Astrocyte of the hippocampus (primary cell): ENCODE measurements at regions not wholly inside any gene's neighbourhood (a gene's known extent, or its start where the extent isn't known, plus 50 kb on each side); places are given as distances from the start of the nearest gene placed in this dataset.

Experiments used
- DNase-seq: peaks from one replicate; pipeline ENCODE4 v3.0.0; 2011; ENCODE audit warnings: low read depth, low spot score

DNA sequence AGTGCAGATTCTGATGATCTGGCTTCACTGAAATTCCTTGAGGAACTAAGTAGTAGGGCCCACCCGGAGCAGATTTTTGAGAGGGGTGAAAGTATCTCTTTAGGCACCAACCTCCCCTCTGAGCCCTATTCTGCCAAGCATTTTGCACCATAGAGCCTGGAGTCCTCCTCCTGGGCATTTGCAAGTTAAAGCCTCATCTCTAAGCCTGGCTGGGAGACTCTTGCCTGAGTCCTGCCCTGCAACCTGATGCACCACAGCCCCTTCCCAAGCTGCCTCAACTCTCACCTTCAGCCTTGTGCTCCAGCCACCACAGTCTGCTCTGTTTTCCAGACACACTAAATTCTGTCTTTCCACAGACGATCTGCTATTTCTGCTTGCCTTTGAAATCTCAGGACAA lies 79.6 kb upstream of the PKDCC start:
- DNase-seq = no peak

- DNase-seq = no peak
These were observed 76.7 kb upstream of the PKDCC start for GRCh38 chr2:41970988-41971660.

DNA sequence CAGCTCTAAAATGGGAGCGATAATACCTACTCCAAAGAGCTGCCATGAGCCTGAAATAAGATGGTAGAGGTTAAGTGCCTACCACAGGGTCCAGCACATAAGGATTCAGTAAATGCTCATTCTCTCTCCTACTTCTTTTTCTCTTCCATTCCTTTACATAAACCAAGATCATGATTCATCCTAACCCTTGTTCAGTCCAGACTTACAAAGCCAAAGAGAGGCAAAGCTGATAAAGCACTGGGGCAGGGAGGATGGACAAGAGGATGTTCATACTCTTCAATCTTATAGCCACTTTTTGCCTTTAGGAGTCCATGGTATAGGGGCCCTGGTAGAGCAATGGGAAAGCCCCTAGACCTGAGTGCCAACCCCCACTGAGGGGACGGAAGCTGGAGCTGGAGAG lies 75.6 kb upstream of the PKDCC start:
- no peak for DNase-seq

DNA sequence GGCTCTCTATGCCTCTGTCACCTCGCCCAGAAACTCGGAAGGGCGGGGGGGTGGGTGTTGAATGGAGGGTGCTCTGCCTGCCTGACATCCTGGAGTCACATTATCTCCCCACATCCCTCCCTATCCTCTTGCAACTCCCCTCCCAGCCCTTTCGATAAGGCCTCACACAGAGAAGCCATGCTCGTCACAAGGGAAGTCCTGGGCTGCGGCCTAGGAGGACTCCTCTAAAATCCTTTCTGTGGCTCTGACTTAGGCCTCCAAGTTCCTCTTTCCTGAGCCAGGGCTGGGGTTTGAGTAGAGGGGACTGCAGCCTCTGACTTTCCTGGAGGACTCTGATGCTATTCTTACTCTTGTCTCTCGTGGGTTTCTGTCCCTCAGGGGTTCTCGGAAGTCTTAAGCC lies 75.0 kb upstream of the PKDCC start:
- no peak for DNase-seq

GRCh38 chr2:41973871-41974270 lies 74.0 kb upstream of the PKDCC start:
- no peak for DNase-seq

DNA sequence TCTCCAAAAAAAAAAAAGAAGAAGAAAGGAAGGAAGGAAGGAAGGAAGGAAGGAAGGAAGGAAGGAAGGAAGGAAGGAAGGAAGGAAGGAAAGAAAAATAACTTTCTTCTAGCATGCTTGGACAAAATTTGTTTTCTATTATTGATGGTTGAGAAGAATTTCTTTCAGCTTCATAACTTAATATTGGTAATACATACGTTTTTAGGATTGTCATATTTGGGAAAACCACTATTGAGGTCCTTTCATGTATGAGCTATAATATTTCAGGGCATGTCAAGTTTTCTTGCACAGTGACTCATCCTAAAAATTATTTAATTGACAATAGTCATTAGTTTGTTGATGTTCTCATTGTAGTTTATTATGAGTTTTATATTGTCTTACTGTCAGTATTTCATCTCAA lies 66.4 kb upstream of the PKDCC start:
- DNase-seq = no peak

DNA sequence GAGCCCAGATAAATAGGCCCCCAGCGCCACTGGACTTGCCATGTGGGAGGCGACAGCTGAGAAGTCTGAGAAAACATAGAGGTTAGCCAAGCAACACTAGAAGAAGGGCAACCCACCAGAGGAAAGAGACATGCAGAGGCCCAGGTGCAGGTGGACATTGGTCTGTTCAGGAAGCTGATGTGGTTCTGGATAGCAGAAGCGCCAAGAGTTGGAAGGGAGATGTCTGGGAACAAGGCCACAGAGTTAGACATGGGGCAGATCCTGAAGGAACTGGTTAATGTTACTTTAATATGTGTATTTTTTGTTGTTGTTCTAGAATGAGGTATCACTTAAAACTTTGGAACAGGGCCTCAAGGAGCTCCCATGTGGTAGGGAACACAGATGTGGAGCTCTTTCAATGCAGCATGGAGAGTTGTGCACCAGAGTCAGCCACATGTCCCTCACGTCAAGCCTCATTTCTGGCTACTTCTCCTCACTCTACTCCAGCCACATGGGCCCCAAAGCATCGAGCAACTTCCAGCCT lies 62.2 kb upstream of the PKDCC start:
- no peak for DNase-seq

DNA sequence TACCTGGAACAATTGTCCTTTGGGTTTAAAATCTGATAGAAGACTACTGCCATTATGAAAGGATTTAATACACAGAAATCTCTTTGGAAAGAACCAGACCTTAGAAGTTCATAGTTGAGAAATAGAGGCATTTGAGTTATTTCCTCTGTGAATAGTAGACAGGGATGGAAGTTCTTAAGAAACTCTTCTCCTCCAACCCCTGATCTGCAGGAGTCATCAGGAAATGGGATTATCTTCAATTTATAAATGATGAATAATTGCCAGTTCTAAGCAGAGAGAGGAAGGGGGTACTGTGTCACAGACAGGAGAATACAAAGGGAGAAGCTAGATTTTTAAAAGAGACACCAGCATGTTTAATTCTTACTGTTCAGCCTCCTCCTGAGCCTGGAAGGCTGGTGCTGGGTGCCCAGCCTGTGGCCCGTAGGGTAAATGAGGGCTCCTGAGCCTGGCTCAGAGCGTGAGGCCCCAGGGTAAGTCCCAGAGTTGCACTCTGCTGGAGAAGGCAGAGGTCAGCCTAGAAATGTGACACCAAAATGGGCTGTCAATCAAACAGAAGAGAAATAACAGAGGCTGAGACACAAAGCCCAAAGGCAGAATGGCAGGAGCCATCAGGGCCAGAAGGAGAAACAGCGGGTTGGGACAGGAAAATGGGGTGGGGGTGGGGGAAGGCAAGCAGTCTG lies 58.2 kb upstream of the PKDCC start:
- DNase-seq = no peak

DNA sequence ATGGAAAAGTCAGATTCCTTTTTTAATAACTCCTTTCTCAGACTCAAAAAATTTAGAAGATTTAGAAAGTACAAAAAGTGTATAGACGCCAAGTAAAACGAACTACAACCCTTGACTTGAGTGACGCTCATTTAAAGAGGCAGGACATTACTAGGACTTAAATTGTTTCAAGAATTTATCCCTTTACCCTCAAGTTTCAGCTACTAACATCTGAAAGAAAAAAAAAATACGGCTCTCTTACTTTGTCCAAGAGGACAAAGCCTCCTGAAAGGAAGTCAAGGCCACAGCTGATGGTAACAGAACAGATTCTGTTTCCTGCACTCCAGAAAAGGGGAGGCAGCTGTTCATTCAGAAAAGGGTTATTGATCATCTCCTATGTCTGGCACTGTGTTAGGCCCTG lies 57.6 kb upstream of the PKDCC start:
- DNase-seq = no peak

GRCh38 chr2:41990688-41991087 lies 57.1 kb upstream of the PKDCC start:
- DNase-seq = no peak

- no peak for DNase-seq
These were observed 55.7 kb upstream of the PKDCC start for GRCh38 chr2:41992056-41992642.

DNA sequence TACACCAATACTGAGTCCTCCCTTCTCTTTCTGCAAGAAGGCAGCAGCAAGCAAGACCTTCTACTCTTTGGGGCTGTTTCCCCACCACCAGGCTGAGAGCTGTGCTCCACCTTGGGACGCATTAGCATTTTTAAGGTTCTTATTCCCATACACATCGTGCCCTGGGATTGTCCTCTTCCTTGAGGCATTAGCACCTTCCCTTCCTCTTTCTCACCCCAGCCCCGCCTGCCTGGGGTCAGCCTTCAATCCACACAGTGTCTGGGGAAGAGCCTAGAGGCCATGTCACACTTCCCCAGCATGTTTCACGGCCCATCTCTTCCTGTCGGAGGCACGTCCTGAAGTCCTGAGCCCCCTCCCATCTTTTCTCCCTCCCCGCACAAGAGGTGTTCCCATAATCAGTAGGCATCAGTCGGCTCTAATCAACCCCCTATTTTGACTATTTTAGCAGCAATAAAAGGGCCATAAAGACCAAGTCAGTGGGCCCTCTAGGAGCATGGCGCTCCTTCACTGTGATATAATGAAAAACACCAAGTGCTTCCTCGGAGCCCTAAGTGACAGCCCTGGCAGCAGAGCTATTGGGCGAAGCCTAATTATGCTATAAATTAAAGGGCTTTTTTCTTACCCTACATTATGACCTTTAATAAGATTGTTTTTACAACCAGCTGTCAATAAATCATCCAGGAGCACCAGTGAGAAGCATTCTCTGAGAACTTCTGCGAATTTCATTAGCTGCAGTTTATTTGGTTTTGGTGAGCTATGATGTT lies 55.0 kb upstream of the PKDCC start:
- no peak for DNase-seq

- DNase-seq = no peak
These were observed 54.3 kb upstream of the PKDCC start for GRCh38 chr2:41993435-41993925.

- DNase-seq = no peak
These were observed 53.6 kb upstream of the PKDCC start for GRCh38 chr2:41994233-41994637.

DNA sequence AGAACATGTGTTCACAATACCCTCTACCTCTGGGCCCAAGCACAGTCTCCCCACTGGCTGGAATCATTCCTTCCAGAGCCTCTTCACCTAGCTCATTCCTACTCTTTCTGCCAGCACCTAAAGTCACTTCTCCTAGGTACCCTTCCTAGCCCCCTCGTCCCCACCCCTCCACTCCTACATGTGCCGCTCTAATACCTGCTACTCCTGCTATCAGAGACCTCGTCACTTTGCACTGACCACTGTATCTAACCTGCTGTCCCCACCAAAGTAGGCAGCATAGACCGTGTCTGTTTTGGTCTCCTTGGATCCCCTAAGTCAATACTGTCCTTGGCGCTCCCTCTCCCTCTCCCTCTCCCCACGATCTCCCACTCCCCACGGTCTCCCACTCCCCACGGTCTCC lies 53.2 kb upstream of the PKDCC start:
- no peak for DNase-seq

DNA sequence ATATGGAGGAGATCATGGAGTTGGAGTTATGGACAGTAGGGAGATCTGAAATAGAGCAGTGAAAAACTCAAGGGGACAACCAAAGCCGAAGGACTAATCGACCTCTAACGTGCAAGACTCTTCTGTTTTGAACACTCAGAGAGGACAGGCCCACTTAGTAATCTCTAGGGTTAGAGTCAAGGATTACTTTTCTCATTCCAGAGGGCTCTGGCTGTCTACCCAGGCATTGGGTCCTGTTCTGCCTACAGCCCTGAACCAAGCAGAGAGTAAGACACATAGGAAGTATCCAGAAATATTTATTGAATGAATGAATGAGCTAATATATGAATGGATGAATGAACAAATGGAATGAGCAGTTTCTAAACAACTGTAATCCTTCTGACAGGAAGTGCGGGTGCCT lies 50.3 kb upstream of the PKDCC start:
- no peak for DNase-seq
